DOHH2 (cell line): ENCODE measurements at regions not wholly inside any gene's neighbourhood (a gene's known extent, or its start where the extent isn't known, plus 50 kb on each side); places are given as distances from the start of the nearest gene placed in this dataset.

Experiments
- H3F3A ChIP-seq: fragments of 200-600 bp; sonication (generic), shearing (Covaris generic); 2 replicates; pipeline ENCODE4 v1.6.0; 2016; ENCODE audit warnings: antibody characterized with exemption, mild to moderate bottlenecking; ENCODE audit not compliant: control insufficient read depth, insufficient read depth
- H3K27ac ChIP-seq: fragments of 200-600 bp; sonication (generic); 2 replicates; pipeline ENCODE4 v1.5.1; 2014; ENCODE audit warnings: low read depth, mild to moderate bottlenecking, low read length, moderate library complexity
- H3K27me3 ChIP-seq: fragments of 200-600 bp; sonication (generic); 2 replicates; pipeline ENCODE4 v1.6.1; 2014; ENCODE audit warnings: mild to moderate bottlenecking, low read length, mixed read lengths; ENCODE audit not compliant: control insufficient read depth
- H3K36me3 ChIP-seq: fragments of 200-600 bp; sonication (generic); 2 replicates; pipeline ENCODE4 v1.6.1; 2014; ENCODE audit warnings: mild to moderate bottlenecking, low read length, moderate library complexity, mixed read lengths; ENCODE audit not compliant: control insufficient read depth
- H3K4me1 ChIP-seq: fragments of 200-600 bp; sonication (generic); 2 replicates; pipeline ENCODE4 v1.6.1; 2014; ENCODE audit warnings: mild to moderate bottlenecking, low read length, mixed read lengths; ENCODE audit not compliant: control insufficient read depth
- H3K4me2 ChIP-seq: fragments of 200-600 bp; sonication (generic); 2 replicates; pipeline ENCODE4 v1.6.0; 2014; ENCODE audit warnings: mild to moderate bottlenecking, low read length, moderate library complexity
- H3K4me3 ChIP-seq: fragments of 200-600 bp; sonication (generic); 2 replicates; pipeline ENCODE4 v1.5.1; 2014; ENCODE audit warnings: mild to moderate bottlenecking, low read length, mixed read lengths
- H3K79me2 ChIP-seq: fragments of 200-600 bp; sonication (generic); 2 replicates; pipeline ENCODE4 v1.6.1; 2014; ENCODE audit warnings: mild to moderate bottlenecking, low read length, mixed read lengths; ENCODE audit not compliant: control insufficient read depth
- H3K9me2 ChIP-seq: fragments of 200-600 bp; sonication (generic); replicated peaks from 2 replicates; pipeline ENCODE4 v1.6.1; 2014; ENCODE audit warnings: mild to moderate bottlenecking, low read length, mixed read lengths; ENCODE audit not compliant: control insufficient read depth
- H3K9me3 ChIP-seq: fragments of 200-600 bp; sonication (generic); 2 replicates; pipeline ENCODE4 v1.6.1; 2014; ENCODE audit warnings: antibody characterized with exemption, low read length, mixed read lengths; ENCODE audit not compliant: control insufficient read depth, insufficient read depth
- H4K20me1 ChIP-seq: fragments of 200-600 bp; sonication (generic); 2 replicates; pipeline ENCODE4 v1.6.0; 2014; ENCODE audit warnings: low read depth, mild to moderate bottlenecking, antibody characterized with exemption, low read length, moderate library complexity; ENCODE audit not compliant: control insufficient read depth, insufficient read depth
- EZH2phosphoT487 ChIP-seq: fragments of 200-600 bp; sonication (generic); IDR thresholded peaks from 2 replicates; pipeline ENCODE4 v1.6.1; 2017; ENCODE audit warnings: borderline replicate concordance, mild to moderate bottlenecking, antibody characterized with exemption, low read length, moderate library complexity, mixed read lengths
- TF ChIP-seq, protein P1 (sequence below): fragments of 200-600 bp; sonication (generic); IDR thresholded peaks from one replicate; pipeline ENCODE4 v1.5.1; 2014; ENCODE audit warnings: antibody characterized with exemption, mild to moderate bottlenecking, low read depth, low read length; ENCODE audit not compliant: poor library complexity, severe bottlenecking

GRCh38 chr12:130104571-130105106 is 57.6 kb upstream of the FZD10 start:
- H3K36me3 ChIP-seq = no peaks in the 10 kb centered on the region
- H3K4me2 ChIP-seq = no peak overlapping the region
- no peak overlapping the region for H3K27ac ChIP-seq
- H3F3A ChIP-seq = no peaks in the 10 kb centered on the region
- no peaks in the 10 kb centered on the region for H3K4me1 ChIP-seq
- no peaks in the 10 kb centered on the region for H3K27me3 ChIP-seq
- no peak for TF ChIP-seq EZH2phosphoT487
- TF ChIP-seq, protein P1, sequence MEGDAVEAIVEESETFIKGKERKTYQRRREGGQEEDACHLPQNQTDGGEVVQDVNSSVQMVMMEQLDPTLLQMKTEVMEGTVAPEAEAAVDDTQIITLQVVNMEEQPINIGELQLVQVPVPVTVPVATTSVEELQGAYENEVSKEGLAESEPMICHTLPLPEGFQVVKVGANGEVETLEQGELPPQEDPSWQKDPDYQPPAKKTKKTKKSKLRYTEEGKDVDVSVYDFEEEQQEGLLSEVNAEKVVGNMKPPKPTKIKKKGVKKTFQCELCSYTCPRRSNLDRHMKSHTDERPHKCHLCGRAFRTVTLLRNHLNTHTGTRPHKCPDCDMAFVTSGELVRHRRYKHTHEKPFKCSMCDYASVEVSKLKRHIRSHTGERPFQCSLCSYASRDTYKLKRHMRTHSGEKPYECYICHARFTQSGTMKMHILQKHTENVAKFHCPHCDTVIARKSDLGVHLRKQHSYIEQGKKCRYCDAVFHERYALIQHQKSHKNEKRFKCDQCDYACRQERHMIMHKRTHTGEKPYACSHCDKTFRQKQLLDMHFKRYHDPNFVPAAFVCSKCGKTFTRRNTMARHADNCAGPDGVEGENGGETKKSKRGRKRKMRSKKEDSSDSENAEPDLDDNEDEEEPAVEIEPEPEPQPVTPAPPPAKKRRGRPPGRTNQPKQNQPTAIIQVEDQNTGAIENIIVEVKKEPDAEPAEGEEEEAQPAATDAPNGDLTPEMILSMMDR = no peak
- no peak overlapping the region for H3K4me3 ChIP-seq
- H3K9me2 ChIP-seq = no peaks in the 10 kb centered on the region
- H3K9me3 ChIP-seq = no peaks in the 10 kb centered on the region
- H3K79me2 ChIP-seq = no peaks in the 10 kb centered on the region
- H4K20me1 ChIP-seq = no peaks in the 10 kb centered on the region

GRCh38 chr12:130109062-130109945 is 53.0 kb upstream of the FZD10 start:
- no peaks in the 10 kb centered on the region for H3K36me3 ChIP-seq
- no peaks in the 10 kb centered on the region for H3K27me3 ChIP-seq
- H3K4me2 ChIP-seq = no peak overlapping the region
- no peaks in the 10 kb centered on the region for H3F3A ChIP-seq
- H4K20me1 ChIP-seq = no peaks in the 10 kb centered on the region
- no peaks in the 10 kb centered on the region for H3K9me2 ChIP-seq
- no peak overlapping the region for H3K27ac ChIP-seq
- H3K9me3 ChIP-seq = no peaks in the 10 kb centered on the region
- TF ChIP-seq, protein P1 = no peak
- TF ChIP-seq EZH2phosphoT487 = no peak
- no peak overlapping the region for H3K4me3 ChIP-seq
- H3K4me1 ChIP-seq = no peaks in the 10 kb centered on the region
- H3K79me2 ChIP-seq = no peaks in the 10 kb centered on the region

DNA sequence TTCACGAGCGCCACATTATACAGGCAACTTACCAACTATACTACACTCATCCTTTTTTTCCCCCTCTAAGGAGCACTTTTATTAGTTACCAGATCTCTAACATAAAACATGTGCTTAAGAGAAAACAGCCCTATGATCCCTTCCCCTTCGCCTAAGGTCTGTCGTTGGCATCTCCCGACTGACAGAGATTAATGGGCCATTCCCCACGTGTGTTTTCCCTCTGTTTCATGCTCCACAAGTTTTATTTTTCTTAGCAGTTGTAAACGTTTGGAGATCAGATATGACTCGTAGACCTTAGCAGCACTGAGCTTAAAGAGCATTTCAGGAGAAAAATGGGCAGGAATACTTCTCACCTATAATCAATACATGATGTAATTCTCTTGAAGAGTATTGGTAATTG is 51.4 kb upstream of the FZD10 start:
- Histone ChIP-seq H3F3A (no peaks in the 10 kb centered on the region), H3K4me3 (no peak overlapping the region), H3K9me3 (peaks cover 5% of the 10 kb centered on the region; the same call in 1 of the 2 replicates), H3K36me3 (no peaks in the 10 kb centered on the region), H3K27ac (no peak overlapping the region), H3K79me2 (no peaks in the 10 kb centered on the region), H3K4me1 (no peaks in the 10 kb centered on the region), H3K9me2 (no peaks in the 10 kb centered on the region), H4K20me1 (no peaks in the 10 kb centered on the region), H3K27me3 (no peaks in the 10 kb centered on the region), H3K4me2 (no peak overlapping the region)
- TF ChIP-seq EZH2phosphoT487 = no peak
- TF ChIP-seq, protein P1 = no peak
